Upper lobe of left lung (tissue), 4 donors: ENCODE measurements at regions not wholly inside any gene's neighbourhood (a gene's known extent, or its start where the extent isn't known, plus 50 kb on each side); places are given as distances from the start of the nearest gene placed in this dataset.

ENCODE experiments used
- CTCF ChIP-seq, 6 experiments: fragments of 450-650 bp in 4 of 6; fragments of 200-600 bp in 2 of 6; sonication (generic) in 2 of 6; IDR thresholded peaks; one replicate each; pipeline ENCODE4 v1.5.1; 2016 to 2019; ENCODE audit warnings: antibody characterized with exemption in 6 of 6
- EP300 ChIP-seq, 4 donors: sonication (generic); formaldehyde crosslinking; IDR thresholded peaks; one replicate each; pipeline ENCODE4 v1.5.1; 2017; ENCODE audit warnings: antibody characterized with exemption in 4 of 4, control low read depth in 2 of 4

- TF ChIP-seq CTCF (IDR thresholded peaks at IDR 0.05) (no peak), EP300 (IDR thresholded peaks at IDR 0.05) (no peak)
These were observed 181.8 kb upstream of the DGKB start for GRCh38 chr7:15084368-15084767.
